ENCODE measurements at regions not wholly inside any gene's neighbourhood (a gene's known extent, or its start where the extent isn't known, plus 50 kb on each side); places are given as distances from the start of the nearest gene placed in this dataset.

- H3K4me2 ChIP-seq (ENCODE audit: extremely low read depth, insufficient read depth, low read length) = no peak overlapping the region
- H2AFZ ChIP-seq (ENCODE audit: low read length) = no peak overlapping the region
- no peaks in the 10 kb centered on the region for H3K4me1 ChIP-seq (ENCODE audit: control insufficient read depth, extremely low read depth, insufficient read depth, low read length)
- peak in 1 of 2 donors; percentile 3 for DNase-seq (ENCODE audit: low read depth in 2 of 2)
- H3K79me2 ChIP-seq (ENCODE audit: control insufficient read depth, insufficient read depth, low read length) = no peaks in the 10 kb centered on the region
- H3K27ac ChIP-seq (ENCODE audit: insufficient read depth, low read length) = no peak overlapping the region
- no peak overlapping the region for H3K9ac ChIP-seq (ENCODE audit: insufficient read depth, low read length)
- H3K9me3 ChIP-seq (ENCODE audit: control insufficient read depth, insufficient read depth, low read depth, low read length) = no peaks in the 10 kb centered on the region
- no peaks in the 10 kb centered on the region for H3K36me3 ChIP-seq (ENCODE audit: control insufficient read depth, insufficient read depth, low read length)
- H4K20me1 ChIP-seq (ENCODE audit: control insufficient read depth, extremely low read depth, insufficient read depth, low read length) = no peaks in the 10 kb centered on the region
- no peak overlapping the region for H3K4me3 ChIP-seq (replicated peaks in 1 of 4; ENCODE audit: control extremely low read depth in 1 of 4, insufficient read depth in 1 of 4, low read depth in 3 of 4, low read length in 4 of 4)
- peaks cover 7% of the 10 kb centered on the region for H3K27me3 ChIP-seq (ENCODE audit: control insufficient read depth, insufficient read depth, low read length)
- TF ChIP-seq EZH2 (IDR thresholded peaks at IDR 0.05; ENCODE audit: low read length, missing control alignments) = no peak
- no peak for TF ChIP-seq CTCF (conservative IDR thresholded peaks at IDR 0.05 in 1 of 2, IDR thresholded peaks at IDR 0.05 in 1 of 2; ENCODE audit: low read depth in 1 of 2, low read length in 2 of 2)
Measured at GRCh38 chr2:64374686-64375085, 79.3 kb upstream of the LGALSL start.

GRCh38 chr2:64376926-64377325, 77.0 kb upstream of the LGALSL start:
- Histone ChIP-seq H3K79me2 (ENCODE audit: control insufficient read depth, insufficient read depth, low read length) (no peaks in the 10 kb centered on the region), H2AFZ (ENCODE audit: low read length) (no peak overlapping the region), H3K4me1 (ENCODE audit: control insufficient read depth, extremely low read depth, insufficient read depth, low read length) (no peaks in the 10 kb centered on the region), H3K9me3 (ENCODE audit: control insufficient read depth, insufficient read depth, low read depth, low read length) (no peaks in the 10 kb centered on the region), H3K4me3 (replicated peaks in 1 of 4; ENCODE audit: control extremely low read depth in 1 of 4, insufficient read depth in 1 of 4, low read depth in 3 of 4, low read length in 4 of 4) (no peak overlapping the region), H3K27ac (ENCODE audit: insufficient read depth, low read length) (no peak overlapping the region), H3K36me3 (ENCODE audit: control insufficient read depth, insufficient read depth, low read length) (no peaks in the 10 kb centered on the region), H3K9ac (ENCODE audit: insufficient read depth, low read length) (no peak overlapping the region), H3K27me3 (ENCODE audit: control insufficient read depth, insufficient read depth, low read length) (peaks cover 10% of the 10 kb centered on the region), H3K4me2 (ENCODE audit: extremely low read depth, insufficient read depth, low read length) (no peak overlapping the region), H4K20me1 (ENCODE audit: control insufficient read depth, extremely low read depth, insufficient read depth, low read length) (no peaks in the 10 kb centered on the region)
- TF ChIP-seq EZH2 (IDR thresholded peaks at IDR 0.05; ENCODE audit: low read length, missing control alignments) (no peak), CTCF (conservative IDR thresholded peaks at IDR 0.05 in 1 of 2, IDR thresholded peaks at IDR 0.05 in 1 of 2; ENCODE audit: low read depth in 1 of 2, low read length in 2 of 2) (no peak)
- DNase-seq (ENCODE audit: low read depth in 2 of 2) = no peak

DNA sequence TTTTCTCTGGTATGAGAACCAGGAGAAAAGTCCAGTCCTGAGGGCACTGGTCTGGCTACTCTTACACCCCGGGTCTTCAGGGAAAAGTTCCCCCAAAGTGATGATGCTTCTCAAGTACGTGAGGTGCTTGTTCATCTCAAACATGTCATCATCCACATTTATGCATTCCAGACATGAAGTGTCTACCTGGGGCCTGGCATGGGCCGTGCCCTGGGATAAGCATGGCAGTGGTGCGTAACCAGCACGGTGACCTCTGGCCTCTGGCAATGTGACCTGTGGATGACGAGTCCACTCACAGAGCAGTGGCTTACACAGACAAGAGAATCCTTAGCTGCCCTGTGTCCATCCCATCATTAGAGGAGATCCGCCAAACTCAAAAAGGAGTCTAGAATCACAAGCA, 74.8 kb upstream of the LGALSL start:
- TF ChIP-seq EZH2 (IDR thresholded peaks at IDR 0.05; ENCODE audit: low read length, missing control alignments) (no peak), CTCF (conservative IDR thresholded peaks at IDR 0.05 in 1 of 2, IDR thresholded peaks at IDR 0.05 in 1 of 2; ENCODE audit: low read depth in 1 of 2, low read length in 2 of 2) (no peak)
- Histone ChIP-seq H3K27ac (ENCODE audit: insufficient read depth, low read length) (no peak overlapping the region), H3K79me2 (ENCODE audit: control insufficient read depth, insufficient read depth, low read length) (no peaks in the 10 kb centered on the region), H3K4me2 (ENCODE audit: extremely low read depth, insufficient read depth, low read length) (no peak overlapping the region), H4K20me1 (ENCODE audit: control insufficient read depth, extremely low read depth, insufficient read depth, low read length) (no peaks in the 10 kb centered on the region), H3K36me3 (ENCODE audit: control insufficient read depth, insufficient read depth, low read length) (no peaks in the 10 kb centered on the region), H3K9me3 (ENCODE audit: control insufficient read depth, insufficient read depth, low read depth, low read length) (no peaks in the 10 kb centered on the region), H3K27me3 (ENCODE audit: control insufficient read depth, insufficient read depth, low read length) (peaks cover 15% of the 10 kb centered on the region), H3K4me1 (ENCODE audit: control insufficient read depth, extremely low read depth, insufficient read depth, low read length) (no peaks in the 10 kb centered on the region), H2AFZ (ENCODE audit: low read length) (no peak overlapping the region), H3K9ac (ENCODE audit: insufficient read depth, low read length) (no peak overlapping the region), H3K4me3 (replicated peaks in 1 of 4; ENCODE audit: control extremely low read depth in 1 of 4, insufficient read depth in 1 of 4, low read depth in 3 of 4, low read length in 4 of 4) (no peak overlapping the region)
- DNase-seq (ENCODE audit: low read depth in 2 of 2) = no peak

Data from fibroblast of lung (primary cell).